ENCODE measurements at regions not wholly inside any gene's neighbourhood (a gene's known extent, or its start where the extent isn't known, plus 50 kb on each side); places are given as distances from the start of the nearest gene placed in this dataset.

- H3K4me1 ChIP-seq (ENCODE audit: control insufficient read depth, insufficient read depth, low read length): no peaks in the 10 kb centered on the region
- H3K9ac ChIP-seq (ENCODE audit: control insufficient read depth, insufficient read depth, low read length): no peak overlapping the region
- no TSS peak for BruUV-seq (replicated peaks)
- CTCF ChIA-PET: no interaction called here
- no peak overlapping the region for H3K27ac ChIP-seq (ENCODE audit: control insufficient read depth, insufficient read depth)
- H3K27me3 ChIP-seq (replicated peaks in 1 of 2; ENCODE audit: control insufficient read depth in 2 of 2, insufficient read depth in 2 of 2, low read length in 1 of 2): no peaks in the 10 kb centered on the region
- no peaks in the 10 kb centered on the region for H3K36me3 ChIP-seq (ENCODE audit: control insufficient read depth in 2 of 2, insufficient read depth in 2 of 2, low read length in 1 of 2)
- H2AFZ ChIP-seq (ENCODE audit: control insufficient read depth, low read depth, low read length): no peak overlapping the region
- no peaks in the 10 kb centered on the region for H3K9me3 ChIP-seq (replicated peaks; ENCODE audit: control insufficient read depth, insufficient read depth, low read length)
- RAD21 ChIA-PET (ENCODE audit: unreplicated experiment): no interaction called here
- intact Hi-C loops (cut with micrococcal nuclease; ENCODE audit: unreplicated experiment) (no loop called here), in situ Hi-C loops (cut with MboI) (no loop called here)
- DNase-seq (ENCODE audit: low read depth, low spot score): no peak
- H3K4me2 ChIP-seq (ENCODE audit: control insufficient read depth, insufficient read depth): no peak overlapping the region
- SMC1A ChIA-PET (ENCODE audit: uncharacterized antibody, unreplicated experiment): no interaction called here
- FAIRE-seq: no peak
- H4K20me1 ChIP-seq (ENCODE audit: control insufficient read depth, insufficient read depth): no peaks in the 10 kb centered on the region
- POLR2A ChIA-PET: no interaction called here
- ATAC-seq: no peak
- WGBS (ENCODE audit: insufficient coverage, insufficient replicate concordance, low lambda C conversion rate, missing lambda C conversion rate): 0% methylated on average over 2 of the region's 2 CpGs
- H3K79me2 ChIP-seq (ENCODE audit: control insufficient read depth, insufficient read depth, low read length): no peaks in the 10 kb centered on the region
- TF ChIP-seq HSF1 (IDR thresholded peaks at IDR 0.05; ENCODE audit: low read depth, low read length) (no peak), KLF5 (IDR thresholded peaks at IDR 0.05; ENCODE audit: partially characterized antibody) (no peak), ZZZ3 (IDR thresholded peaks at IDR 0.05; ENCODE audit: control insufficient read depth, insufficient read length, low read depth) (no peak)
- no peak overlapping the region for H3K4me3 ChIP-seq
Measured at GRCh38 chr4:62676962-62677361, 1476.8 kb downstream of the ADGRL3 start.

DNA sequence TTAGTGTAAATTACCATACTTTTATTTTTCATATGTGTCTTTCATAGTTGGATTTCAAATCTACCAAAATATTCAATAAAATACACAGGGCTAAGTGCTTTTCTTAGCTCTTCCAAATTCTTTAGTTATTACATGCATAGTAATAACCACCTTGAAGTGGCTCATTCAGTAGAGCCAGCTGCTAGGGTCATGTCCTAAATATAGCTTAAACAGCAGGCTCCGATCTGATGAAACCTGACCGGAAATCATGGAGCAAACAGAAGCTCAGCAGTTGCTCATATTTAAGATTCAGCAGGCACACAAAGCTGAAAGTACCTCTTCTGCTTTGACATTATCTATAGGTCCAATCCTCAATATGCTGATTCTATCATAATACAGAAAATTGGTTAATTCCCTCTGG lies 1470.4 kb downstream of the ADGRL3 start:
- in situ Hi-C loops (cut with MboI) (no loop called here), intact Hi-C loops (cut with micrococcal nuclease; ENCODE audit: unreplicated experiment) (no loop called here)
- Histone ChIP-seq H4K20me1 (ENCODE audit: control insufficient read depth, insufficient read depth) (no peaks in the 10 kb centered on the region), H3K9ac (ENCODE audit: control insufficient read depth, insufficient read depth, low read length) (no peak overlapping the region), H3K36me3 (ENCODE audit: control insufficient read depth in 2 of 2, insufficient read depth in 2 of 2, low read length in 1 of 2) (no peaks in the 10 kb centered on the region), H2AFZ (ENCODE audit: control insufficient read depth, low read depth, low read length) (no peak overlapping the region), H3K79me2 (ENCODE audit: control insufficient read depth, insufficient read depth, low read length) (no peaks in the 10 kb centered on the region), H3K9me3 (replicated peaks; ENCODE audit: control insufficient read depth, insufficient read depth, low read length) (no peaks in the 10 kb centered on the region), H3K4me3 (no peak overlapping the region), H3K4me2 (ENCODE audit: control insufficient read depth, insufficient read depth) (no peak overlapping the region), H3K27me3 (replicated peaks in 1 of 2; ENCODE audit: control insufficient read depth in 2 of 2, insufficient read depth in 2 of 2, low read length in 1 of 2) (no peaks in the 10 kb centered on the region), H3K4me1 (ENCODE audit: control insufficient read depth, insufficient read depth, low read length) (no peaks in the 10 kb centered on the region), H3K27ac (ENCODE audit: control insufficient read depth, insufficient read depth) (no peak overlapping the region)
- DNase-seq (ENCODE audit: low read depth, low spot score) (no peak), ATAC-seq (no peak), FAIRE-seq (no peak)
- WGBS (ENCODE audit: insufficient coverage, insufficient replicate concordance, low lambda C conversion rate, missing lambda C conversion rate): 48% methylated on average over 2 of the region's 2 CpGs
- CTCF ChIA-PET: no interaction called here
- POLR2A ChIA-PET: interaction anchor here (0.6 kb wide), 1 partner anchor 269 kb away, joined by 3 read pairs; no protein-coding TSS in a partner anchor
- SMC1A ChIA-PET (ENCODE audit: uncharacterized antibody, unreplicated experiment): no interaction called here
- BruUV-seq (replicated peaks): no TSS peak
- RAD21 ChIA-PET (ENCODE audit: unreplicated experiment): no interaction called here
- TF ChIP-seq FOXK2 (IDR thresholded peaks at IDR 0.05): no peak
- no peak for TF ChIP-seq NFIC (IDR thresholded peaks at IDR 0.05; ENCODE audit: low read depth, low read length)
- TF ChIP-seq STAT3 (IDR thresholded peaks at IDR 0.05; ENCODE audit: low read depth, low read length): no peak
- TF ChIP-seq PAX8 (IDR thresholded peaks at IDR 0.05): no peak
- TF ChIP-seq SP1 (IDR thresholded peaks at IDR 0.05; ENCODE audit: low read depth, low read length): no peak
- TF ChIP-seq, protein P1, sequence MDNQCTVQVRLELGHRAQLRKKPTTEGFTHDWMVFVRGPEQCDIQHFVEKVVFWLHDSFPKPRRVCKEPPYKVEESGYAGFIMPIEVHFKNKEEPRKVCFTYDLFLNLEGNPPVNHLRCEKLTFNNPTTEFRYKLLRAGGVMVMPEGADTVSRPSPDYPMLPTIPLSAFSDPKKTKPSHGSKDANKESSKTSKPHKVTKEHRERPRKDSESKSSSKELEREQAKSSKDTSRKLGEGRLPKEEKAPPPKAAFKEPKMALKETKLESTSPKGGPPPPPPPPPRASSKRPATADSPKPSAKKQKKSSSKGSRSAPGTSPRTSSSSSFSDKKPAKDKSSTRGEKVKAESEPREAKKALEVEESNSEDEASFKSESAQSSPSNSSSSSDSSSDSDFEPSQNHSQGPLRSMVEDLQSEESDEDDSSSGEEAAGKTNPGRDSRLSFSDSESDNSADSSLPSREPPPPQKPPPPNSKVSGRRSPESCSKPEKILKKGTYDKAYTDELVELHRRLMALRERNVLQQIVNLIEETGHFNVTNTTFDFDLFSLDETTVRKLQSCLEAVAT (IDR thresholded peaks at IDR 0.05): no peak
- TF ChIP-seq TBL1XR1 (IDR thresholded peaks at IDR 0.05; ENCODE audit: low read depth, low read length): no peak
- no peak for TF ChIP-seq NR2C2 (IDR thresholded peaks at IDR 0.05; ENCODE audit: borderline replicate concordance, control insufficient read depth, insufficient read length, low read depth)
- no peak for TF ChIP-seq POLR2AphosphoS5 (IDR thresholded peaks at IDR 0.05; ENCODE audit: low read length)
- no peak for TF ChIP-seq NFYB (IDR thresholded peaks at IDR 0.05; ENCODE audit: insufficient read depth, low read depth, low read length)
- TF ChIP-seq USF2 (IDR thresholded peaks at IDR 0.05; ENCODE audit: borderline replicate concordance, low read depth, low read length): no peak
- TF ChIP-seq CBFB (IDR thresholded peaks at IDR 0.05; ENCODE audit: low read depth): no peak
- no peak for TF ChIP-seq BHLHE40 (IDR thresholded peaks at IDR 0.05; ENCODE audit: borderline replicate concordance in 1 of 2, low read depth in 2 of 2, low read length in 1 of 2)
- no peak for TF ChIP-seq TARDBP (IDR thresholded peaks at IDR 0.05; ENCODE audit: borderline replicate concordance)

Measured in GM12878 (cell line).